H1 (cell line): ENCODE measurements at regions not wholly inside any gene's neighbourhood (a gene's known extent, or its start where the extent isn't known, plus 50 kb on each side); places are given as distances from the start of the nearest gene placed in this dataset.

Experiments
- BACH1 ChIP-seq: IDR thresholded peaks from 2 replicates; pipeline ENCODE4 v1.6.1; 2012; ENCODE audit warnings: low read length, improper control_type of control experiment
- CEBPB ChIP-seq: IDR thresholded peaks from 2 replicates; pipeline ENCODE4 v1.6.1; 2012; ENCODE audit warnings: low read depth, low read length
- CHD7 ChIP-seq: fragments of 300-600 bp; sonication (generic); IDR thresholded peaks from 2 replicates; pipeline ENCODE4 v1.7.1; 2012; ENCODE audit warnings: low read length, moderate library complexity, mild to moderate bottlenecking, inconsistent platforms; ENCODE audit not compliant: insufficient replicate concordance
- CTBP2 ChIP-seq: IDR thresholded peaks from 2 replicates; pipeline ENCODE4 v1.7.0; 2011; ENCODE audit warnings: borderline replicate concordance, mild to moderate bottlenecking, moderate library complexity, mixed read lengths, low read length; ENCODE audit not compliant: insufficient read depth, insufficient read length
- FOSL1 ChIP-seq: IDR thresholded peaks from 2 replicates; pipeline ENCODE4 v1.6.1; 2011; ENCODE audit warnings: mild to moderate bottlenecking, low read depth, low read length, moderate library complexity; ENCODE audit not compliant: insufficient read depth
- GABPA ChIP-seq: IDR thresholded peaks from 2 replicates; pipeline ENCODE4 v1.6.1; 2011; ENCODE audit warnings: mild to moderate bottlenecking, low read length, moderate library complexity, borderline replicate concordance; ENCODE audit not compliant: insufficient read depth
- PHF8 ChIP-seq: fragments of 200-600 bp; sonication (generic); conservative IDR thresholded peaks from 2 replicates; pipeline ENCODE4 v1.7.1; 2012; ENCODE audit warnings: low read depth, mild to moderate bottlenecking, inconsistent platforms, low read length, moderate library complexity
- POLR2AphosphoS5 ChIP-seq: IDR thresholded peaks from 2 replicates; pipeline ENCODE4 v1.6.1; 2011; ENCODE audit warnings: low read depth, low read length
- SIRT6 ChIP-seq: IDR thresholded peaks from one replicate; pipeline ENCODE4 v1.7.1; 2012; ENCODE audit warnings: low read length, inconsistent platforms
- TAF1 ChIP-seq: IDR thresholded peaks from 2 replicates; pipeline ENCODE4 v1.6.1; 2011; ENCODE audit warnings: mild to moderate bottlenecking, low read depth, low read length
- YY1 ChIP-seq: IDR thresholded peaks from 2 replicates; pipeline ENCODE4 v1.6.1; 2011; ENCODE audit warnings: low read depth, mild to moderate bottlenecking, low read length

GRCh38 chr16:49928176-49929041 lies 72.5 kb upstream of the ZNF423 start (continued):
- no peak for TF ChIP-seq CHD7
- TF ChIP-seq YY1: no peak
- TF ChIP-seq POLR2AphosphoS5: no peak
- no peak for TF ChIP-seq CEBPB
- TF ChIP-seq TAF1: no peak
- TF ChIP-seq SIRT6: no peak
- TF ChIP-seq GABPA: no peak
- no peak for TF ChIP-seq PHF8
- no peak for TF ChIP-seq CTBP2
- TF ChIP-seq FOSL1: no peak
- no peak for TF ChIP-seq BACH1
